ENCODE measurements at regions not wholly inside any gene's neighbourhood (a gene's known extent, or its start where the extent isn't known, plus 50 kb on each side); places are given as distances from the start of the nearest gene placed in this dataset.

DNA sequence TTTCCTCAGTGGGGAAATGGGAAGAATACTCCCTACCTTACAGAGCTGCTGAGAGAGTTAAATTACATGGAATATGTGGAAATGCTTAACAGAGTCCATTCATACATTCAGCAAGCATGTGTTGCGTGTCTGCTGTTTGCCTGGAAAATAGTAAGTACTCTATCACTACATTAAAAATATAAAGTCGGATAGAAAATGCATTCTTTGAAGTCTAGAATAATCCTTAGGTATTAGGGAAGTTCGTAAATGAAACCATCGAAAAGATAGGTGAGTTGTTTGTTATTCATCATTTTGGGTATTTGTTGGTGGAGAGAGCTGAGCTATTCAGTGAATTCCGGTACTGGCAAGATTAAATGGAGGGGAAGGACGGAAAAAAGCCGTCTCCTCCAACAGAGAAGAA, 200.1 kb downstream of the OPA1 start:
- TF ChIP-seq, protein P1, sequence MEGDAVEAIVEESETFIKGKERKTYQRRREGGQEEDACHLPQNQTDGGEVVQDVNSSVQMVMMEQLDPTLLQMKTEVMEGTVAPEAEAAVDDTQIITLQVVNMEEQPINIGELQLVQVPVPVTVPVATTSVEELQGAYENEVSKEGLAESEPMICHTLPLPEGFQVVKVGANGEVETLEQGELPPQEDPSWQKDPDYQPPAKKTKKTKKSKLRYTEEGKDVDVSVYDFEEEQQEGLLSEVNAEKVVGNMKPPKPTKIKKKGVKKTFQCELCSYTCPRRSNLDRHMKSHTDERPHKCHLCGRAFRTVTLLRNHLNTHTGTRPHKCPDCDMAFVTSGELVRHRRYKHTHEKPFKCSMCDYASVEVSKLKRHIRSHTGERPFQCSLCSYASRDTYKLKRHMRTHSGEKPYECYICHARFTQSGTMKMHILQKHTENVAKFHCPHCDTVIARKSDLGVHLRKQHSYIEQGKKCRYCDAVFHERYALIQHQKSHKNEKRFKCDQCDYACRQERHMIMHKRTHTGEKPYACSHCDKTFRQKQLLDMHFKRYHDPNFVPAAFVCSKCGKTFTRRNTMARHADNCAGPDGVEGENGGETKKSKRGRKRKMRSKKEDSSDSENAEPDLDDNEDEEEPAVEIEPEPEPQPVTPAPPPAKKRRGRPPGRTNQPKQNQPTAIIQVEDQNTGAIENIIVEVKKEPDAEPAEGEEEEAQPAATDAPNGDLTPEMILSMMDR (IDR thresholded peaks at IDR 0.05; ENCODE audit: low read depth, low read length), result no peak
- TF ChIP-seq POLR2A (IDR thresholded peaks at IDR 0.05; ENCODE audit: extremely low read depth, insufficient read length), result no peak
